ENCODE measurements at regions not wholly inside any gene's neighbourhood (a gene's known extent, or its start where the extent isn't known, plus 50 kb on each side); places are given as distances from the start of the nearest gene placed in this dataset.

DNA sequence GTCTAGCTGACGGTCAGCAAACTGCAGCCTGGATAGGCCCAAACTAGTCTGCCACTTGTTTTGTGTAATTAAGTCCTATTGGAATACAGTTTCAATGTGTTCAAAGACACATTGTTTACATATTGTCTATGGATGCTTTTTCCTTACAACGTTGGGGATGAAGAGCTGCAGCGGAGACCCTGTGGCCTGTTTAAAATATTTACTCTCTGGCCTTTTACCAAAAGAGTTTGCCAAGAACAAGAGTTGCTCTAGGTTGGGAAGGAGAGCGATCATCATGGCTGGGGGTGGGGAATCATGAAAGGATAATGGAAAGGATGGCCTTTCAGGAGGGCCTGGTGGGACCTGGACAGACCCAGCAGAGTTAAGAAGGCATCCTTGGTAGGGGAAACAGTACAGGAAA is 274.9 kb upstream of the ZFHX3 start:
- Histone ChIP-seq H3K27ac (ENCODE audit: low read length, poor library complexity, severe bottlenecking) (no peak overlapping the region), H3K36me3 (ENCODE audit: control insufficient read depth in 1 of 2, insufficient read depth in 2 of 2, low read depth in 1 of 2, low read length in 2 of 2) (no peaks in the 10 kb centered on the region), H3K23ac (ENCODE audit: low read length in 2 of 2) (no peak overlapping the region), H2BK120ac (ENCODE audit: low read depth, low read length) (no peak overlapping the region), H3K4me1 (ENCODE audit: control insufficient read depth, insufficient read depth, low read depth, low read length) (no peaks in the 10 kb centered on the region), H2BK15ac (ENCODE audit: low read depth, poor library complexity, severe bottlenecking) (no peak overlapping the region), H3K14ac (ENCODE audit: low read length in 2 of 2) (no peak overlapping the region), H3K4me3 (ENCODE audit: insufficient read depth in 1 of 2, low read depth in 1 of 2, low read length in 2 of 2) (no peak overlapping the region), H2BK12ac (ENCODE audit: low read length in 2 of 2) (no peak overlapping the region), H3K18ac (ENCODE audit: low read depth in 1 of 2, low read length in 2 of 2) (no peak overlapping the region), H2BK5ac (ENCODE audit: low read depth, low read length, poor library complexity, severe bottlenecking) (no peak overlapping the region), H3K27me3 (ENCODE audit: control insufficient read depth in 1 of 2, insufficient read depth in 1 of 2, low read length in 2 of 2) (no peaks in the 10 kb centered on the region), H2AFZ (ENCODE audit: low read depth, low read length) (no peak overlapping the region), H3K4me2 (ENCODE audit: low read length, poor library complexity, severe bottlenecking) (no peak overlapping the region), H3K79me1 (replicated peaks; ENCODE audit: low read length, poor library complexity, severe bottlenecking) (no peaks in the 10 kb centered on the region), H4K91ac (ENCODE audit: low read length) (no peak overlapping the region), H3K9me3 (ENCODE audit: control insufficient read depth, low read length) (peaks cover 5% of the 10 kb centered on the region), H4K8ac (ENCODE audit: low read length) (no peak overlapping the region), H2AK5ac (ENCODE audit: low read length, severe bottlenecking) (no peak overlapping the region), H3K9ac (ENCODE audit: low read length) (no peak overlapping the region), H3K4ac (ENCODE audit: low read depth in 1 of 2, low read length in 2 of 2) (no peak overlapping the region)
- WGBS, result 73% methylated on average over 4 of the region's 4 CpGs
- DNase-seq, result no peak

DNA sequence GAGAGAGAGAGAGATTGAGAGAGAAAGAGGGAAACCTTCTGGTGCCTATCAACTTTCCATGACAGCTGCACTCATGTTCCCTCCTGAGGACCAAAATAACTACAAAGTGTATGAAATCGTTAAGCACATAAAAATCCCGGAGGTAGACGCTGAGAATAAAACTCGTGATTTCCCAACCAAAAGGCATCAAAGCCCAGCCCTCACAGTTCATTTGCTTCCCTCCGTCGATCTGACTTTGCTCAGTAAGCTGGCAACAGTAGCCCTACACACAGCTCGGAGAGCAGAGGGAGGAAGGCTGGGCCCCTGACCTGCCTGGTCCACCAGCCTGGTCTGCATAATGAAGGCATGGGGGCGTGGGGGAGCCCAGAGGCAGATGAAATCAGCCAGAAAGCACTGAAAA is 273.9 kb upstream of the ZFHX3 start:
- Histone ChIP-seq H3K9ac (ENCODE audit: low read length) (no peak overlapping the region), H3K27me3 (ENCODE audit: control insufficient read depth in 1 of 2, insufficient read depth in 1 of 2, low read length in 2 of 2) (no peaks in the 10 kb centered on the region), H2BK15ac (ENCODE audit: low read depth, poor library complexity, severe bottlenecking) (no peak overlapping the region), H3K4me2 (ENCODE audit: low read length, poor library complexity, severe bottlenecking) (no peak overlapping the region), H2BK5ac (ENCODE audit: low read depth, low read length, poor library complexity, severe bottlenecking) (no peak overlapping the region), H4K91ac (ENCODE audit: low read length) (no peak overlapping the region), H4K8ac (ENCODE audit: low read length) (no peak overlapping the region), H3K23ac (ENCODE audit: low read length in 2 of 2) (no peak overlapping the region), H3K18ac (ENCODE audit: low read depth in 1 of 2, low read length in 2 of 2) (no peak overlapping the region), H3K9me3 (ENCODE audit: control insufficient read depth, low read length) (peaks cover 5% of the 10 kb centered on the region), H3K36me3 (ENCODE audit: control insufficient read depth in 1 of 2, insufficient read depth in 2 of 2, low read depth in 1 of 2, low read length in 2 of 2) (no peaks in the 10 kb centered on the region), H2BK120ac (ENCODE audit: low read depth, low read length) (no peak overlapping the region), H3K27ac (ENCODE audit: low read length, poor library complexity, severe bottlenecking) (no peak overlapping the region), H2AK5ac (ENCODE audit: low read length, severe bottlenecking) (no peak overlapping the region), H3K79me1 (replicated peaks; ENCODE audit: low read length, poor library complexity, severe bottlenecking) (no peaks in the 10 kb centered on the region), H3K4ac (ENCODE audit: low read depth in 1 of 2, low read length in 2 of 2) (no peak overlapping the region), H3K14ac (ENCODE audit: low read length in 2 of 2) (no peak overlapping the region), H2BK12ac (ENCODE audit: low read length in 2 of 2) (no peak overlapping the region), H3K4me3 (ENCODE audit: insufficient read depth in 1 of 2, low read depth in 1 of 2, low read length in 2 of 2) (no peak overlapping the region), H3K4me1 (ENCODE audit: control insufficient read depth, insufficient read depth, low read depth, low read length) (no peaks in the 10 kb centered on the region), H2AFZ (ENCODE audit: low read depth, low read length) (no peak overlapping the region)
- no peak for DNase-seq
- 67% methylated on average over 8 of the region's 8 CpGs for WGBS

DNA sequence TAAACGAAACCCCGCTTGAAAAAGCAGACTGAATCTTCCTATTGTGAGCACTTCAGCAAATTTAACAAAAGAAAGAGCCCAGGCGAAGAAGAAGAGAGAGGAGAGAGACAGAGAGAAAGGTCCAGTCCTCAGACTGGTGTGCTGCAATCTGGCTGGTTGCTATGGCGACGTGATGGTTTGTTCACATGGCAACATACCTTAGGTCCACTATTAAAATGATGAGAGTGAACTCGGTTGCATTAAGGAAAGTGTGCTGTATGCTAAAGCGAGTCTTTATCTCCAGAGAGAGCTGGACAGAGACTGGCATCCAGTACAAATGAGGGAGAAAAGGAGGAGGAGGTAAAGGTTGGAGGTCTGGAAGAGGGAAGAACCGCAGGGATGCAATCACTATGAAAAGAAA is 271.8 kb upstream of the ZFHX3 start:
- no peaks in the 10 kb centered on the region for H3K4me1 ChIP-seq (ENCODE audit: control insufficient read depth, insufficient read depth, low read depth, low read length)
- H3K4ac ChIP-seq (ENCODE audit: low read depth in 1 of 2, low read length in 2 of 2), result no peak overlapping the region
- H2BK15ac ChIP-seq (ENCODE audit: low read depth, poor library complexity, severe bottlenecking), result no peak overlapping the region
- H2BK12ac ChIP-seq (ENCODE audit: low read length in 2 of 2), result no peak overlapping the region
- no peak overlapping the region for H3K27ac ChIP-seq (ENCODE audit: low read length, poor library complexity, severe bottlenecking)
- H2AK5ac ChIP-seq (ENCODE audit: low read length, severe bottlenecking), result no peak overlapping the region
- no peak overlapping the region for H3K23ac ChIP-seq (ENCODE audit: low read length in 2 of 2)
- H3K36me3 ChIP-seq (ENCODE audit: control insufficient read depth in 1 of 2, insufficient read depth in 2 of 2, low read depth in 1 of 2, low read length in 2 of 2), result no peaks in the 10 kb centered on the region
- no peak overlapping the region for H4K8ac ChIP-seq (ENCODE audit: low read length)
- WGBS, result 86% methylated on average over 8 of the region's 8 CpGs
- H4K91ac ChIP-seq (ENCODE audit: low read length), result no peak overlapping the region
- H3K4me2 ChIP-seq (ENCODE audit: low read length, poor library complexity, severe bottlenecking), result no peak overlapping the region
- no peak overlapping the region for H3K18ac ChIP-seq (ENCODE audit: low read depth in 1 of 2, low read length in 2 of 2)
- no peak overlapping the region for H3K4me3 ChIP-seq (ENCODE audit: insufficient read depth in 1 of 2, low read depth in 1 of 2, low read length in 2 of 2)
- no peak for DNase-seq
- no peaks in the 10 kb centered on the region for H3K27me3 ChIP-seq (ENCODE audit: control insufficient read depth in 1 of 2, insufficient read depth in 1 of 2, low read length in 2 of 2)
- no peak overlapping the region for H2BK120ac ChIP-seq (ENCODE audit: low read depth, low read length)
- no peak overlapping the region for H3K14ac ChIP-seq (ENCODE audit: low read length in 2 of 2)
- no peak overlapping the region for H2BK5ac ChIP-seq (ENCODE audit: low read depth, low read length, poor library complexity, severe bottlenecking)
- no peak overlapping the region for H2AFZ ChIP-seq (ENCODE audit: low read depth, low read length)
- no peaks in the 10 kb centered on the region for H3K79me1 ChIP-seq (replicated peaks; ENCODE audit: low read length, poor library complexity, severe bottlenecking)
- no peaks in the 10 kb centered on the region for H3K9me3 ChIP-seq (ENCODE audit: control insufficient read depth, low read length)
- no peak overlapping the region for H3K9ac ChIP-seq (ENCODE audit: low read length)

DNA sequence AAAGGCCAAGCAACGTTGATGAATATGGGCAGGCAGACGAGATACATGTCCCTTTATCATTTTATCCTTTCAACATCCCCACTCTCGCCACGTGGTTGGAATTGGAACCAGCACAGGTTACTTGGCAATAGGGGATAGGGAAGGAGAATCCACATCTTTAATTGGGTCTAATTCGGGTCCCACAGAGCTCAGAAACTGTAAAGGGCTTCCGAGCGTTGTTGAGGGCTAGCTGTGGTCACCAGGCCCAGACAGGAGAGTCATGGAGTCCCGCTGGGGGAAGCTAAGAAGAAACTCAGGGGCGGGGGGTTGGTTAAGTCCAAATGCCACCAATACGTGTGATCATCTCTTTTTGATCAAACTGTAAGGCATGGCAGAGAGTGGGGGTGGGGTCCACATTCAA is 271.3 kb upstream of the ZFHX3 start:
- Histone ChIP-seq H3K18ac (ENCODE audit: low read depth in 1 of 2, low read length in 2 of 2) (no peak overlapping the region), H2BK120ac (ENCODE audit: low read depth, low read length) (no peak overlapping the region), H2BK12ac (ENCODE audit: low read length in 2 of 2) (no peak overlapping the region), H3K9ac (ENCODE audit: low read length) (no peak overlapping the region), H3K4me2 (ENCODE audit: low read length, poor library complexity, severe bottlenecking) (no peak overlapping the region), H3K36me3 (ENCODE audit: control insufficient read depth in 1 of 2, insufficient read depth in 2 of 2, low read depth in 1 of 2, low read length in 2 of 2) (no peaks in the 10 kb centered on the region), H2AFZ (ENCODE audit: low read depth, low read length) (no peak overlapping the region), H3K4ac (ENCODE audit: low read depth in 1 of 2, low read length in 2 of 2) (no peak overlapping the region), H4K91ac (ENCODE audit: low read length) (no peak overlapping the region), H3K79me1 (replicated peaks; ENCODE audit: low read length, poor library complexity, severe bottlenecking) (no peaks in the 10 kb centered on the region), H3K27ac (ENCODE audit: low read length, poor library complexity, severe bottlenecking) (no peak overlapping the region), H2AK5ac (ENCODE audit: low read length, severe bottlenecking) (no peak overlapping the region), H3K23ac (ENCODE audit: low read length in 2 of 2) (no peak overlapping the region), H3K4me3 (ENCODE audit: insufficient read depth in 1 of 2, low read depth in 1 of 2, low read length in 2 of 2) (no peak overlapping the region), H4K8ac (ENCODE audit: low read length) (no peak overlapping the region), H3K14ac (ENCODE audit: low read length in 2 of 2) (no peak overlapping the region), H3K9me3 (ENCODE audit: control insufficient read depth, low read length) (no peaks in the 10 kb centered on the region), H3K27me3 (ENCODE audit: control insufficient read depth in 1 of 2, insufficient read depth in 1 of 2, low read length in 2 of 2) (no peaks in the 10 kb centered on the region), H2BK15ac (ENCODE audit: low read depth, poor library complexity, severe bottlenecking) (no peak overlapping the region), H2BK5ac (ENCODE audit: low read depth, low read length, poor library complexity, severe bottlenecking) (no peak overlapping the region), H3K4me1 (ENCODE audit: control insufficient read depth, insufficient read depth, low read depth, low read length) (no peaks in the 10 kb centered on the region)
- WGBS, result 75% methylated on average over 8 of the region's 10 CpGs
- DNase-seq, result no peak

Data from mesenchymal stem cell (in vitro differentiated cells and primary cell).